CD4-positive, alpha-beta T cell treated with Interleukin-4 for 1 hour (primary cell): ENCODE measurements at regions not wholly inside any gene's neighbourhood (a gene's known extent, or its start where the extent isn't known, plus 50 kb on each side); places are given as distances from the start of the nearest gene placed in this dataset.

ENCODE experiments used
- DNase-seq, 2 donors: peaks; one replicate each; pipeline ENCODE4 v3.0.0-alpha.2; 2020 to 2022

GRCh38 chr12:18975933-18976332, 153.6 kb upstream of the PLEKHA5 start:
- DNase-seq: no peak

GRCh38 chr12:18979401-18980126, 150.0 kb upstream of the PLEKHA5 start:
- DNase-seq: no peak

DNA sequence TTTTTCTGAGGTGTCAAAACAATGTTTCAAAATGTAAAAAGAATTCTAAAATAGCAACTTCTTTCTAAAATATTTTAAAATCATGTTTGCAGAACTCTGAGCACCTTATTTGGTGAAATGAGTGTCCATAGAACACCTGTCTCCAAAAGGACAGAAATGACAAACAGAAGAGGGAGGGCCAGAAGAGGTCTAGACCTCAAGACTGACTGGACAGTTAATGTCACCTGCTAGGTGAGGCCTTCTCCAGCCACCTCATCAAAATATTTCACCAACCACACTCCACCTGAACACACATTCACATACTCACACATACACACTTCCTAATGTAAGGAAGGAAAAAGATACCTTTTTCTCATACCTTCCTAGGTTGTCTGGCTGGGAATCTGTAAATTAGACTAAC, 147.8 kb upstream of the PLEKHA5 start:
- no peak for DNase-seq

DNA sequence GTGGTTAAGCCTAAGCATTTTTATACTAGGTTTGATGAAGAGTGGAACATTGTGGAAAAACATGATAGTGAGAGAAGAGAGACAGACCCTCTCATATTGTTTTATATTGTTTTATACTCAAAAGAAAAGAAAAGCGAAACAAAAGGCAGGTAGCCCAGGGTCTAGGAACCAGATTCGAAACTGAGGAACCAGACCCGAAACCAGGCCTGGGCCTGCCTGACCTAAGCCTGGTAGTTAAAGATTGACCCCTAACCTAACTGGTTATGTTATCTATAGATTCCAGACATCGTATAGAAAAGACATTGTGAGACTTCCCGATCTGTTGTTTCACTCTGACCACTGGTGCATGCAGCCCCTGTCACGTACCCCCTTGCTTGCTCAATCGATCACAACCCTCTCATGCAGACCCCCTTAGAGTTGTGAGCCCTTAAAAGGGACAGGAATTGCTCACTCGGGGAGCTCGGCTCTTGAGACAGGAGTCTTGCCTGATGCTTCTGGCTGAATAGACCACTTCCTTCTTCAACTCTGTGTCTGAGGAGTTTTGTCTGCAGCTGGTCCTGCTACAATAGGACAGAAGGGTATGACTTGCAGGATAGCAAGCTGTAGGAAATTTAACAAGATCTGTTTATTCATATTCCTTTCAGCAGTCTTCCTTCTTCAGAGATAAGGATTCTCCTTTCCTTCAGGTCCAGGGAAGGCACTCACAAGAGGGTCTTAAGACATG, 147.1 kb upstream of the PLEKHA5 start:
- DNase-seq: no peak

DNA sequence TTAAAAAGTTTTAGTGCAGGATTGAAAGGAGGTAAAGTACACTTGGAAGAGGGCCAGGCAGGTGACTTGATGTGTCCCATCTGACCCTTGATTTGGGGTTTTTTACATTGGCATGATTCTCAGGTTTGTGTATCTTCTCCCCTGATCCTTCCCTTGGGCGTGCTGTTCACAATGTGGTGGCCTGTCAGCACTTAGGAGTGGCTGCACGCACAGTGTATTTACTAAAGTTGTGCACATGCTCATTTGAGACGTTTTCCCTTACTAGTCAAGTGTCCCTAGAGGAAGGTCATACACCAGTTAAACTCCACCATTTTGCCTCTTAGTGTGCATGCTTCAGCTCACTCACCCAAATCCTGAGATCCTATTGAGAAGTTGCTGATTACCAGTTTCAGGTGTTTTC, 145.7 kb upstream of the PLEKHA5 start:
- no peak for DNase-seq

GRCh38 chr12:18990856-18991255, 138.7 kb upstream of the PLEKHA5 start:
- no peak for DNase-seq

GRCh38 chr12:18992336-18992735, 137.2 kb upstream of the PLEKHA5 start:
- DNase-seq: no peak

GRCh38 chr12:18998343-18999261, 130.9 kb upstream of the PLEKHA5 start:
- no peak for DNase-seq

- DNase-seq: no peak
Observed at GRCh38 chr12:19000836-19001235, 128.7 kb upstream of the PLEKHA5 start.

GRCh38 chr12:19002216-19002615, 127.3 kb upstream of the PLEKHA5 start:
- no peak for DNase-seq

DNA sequence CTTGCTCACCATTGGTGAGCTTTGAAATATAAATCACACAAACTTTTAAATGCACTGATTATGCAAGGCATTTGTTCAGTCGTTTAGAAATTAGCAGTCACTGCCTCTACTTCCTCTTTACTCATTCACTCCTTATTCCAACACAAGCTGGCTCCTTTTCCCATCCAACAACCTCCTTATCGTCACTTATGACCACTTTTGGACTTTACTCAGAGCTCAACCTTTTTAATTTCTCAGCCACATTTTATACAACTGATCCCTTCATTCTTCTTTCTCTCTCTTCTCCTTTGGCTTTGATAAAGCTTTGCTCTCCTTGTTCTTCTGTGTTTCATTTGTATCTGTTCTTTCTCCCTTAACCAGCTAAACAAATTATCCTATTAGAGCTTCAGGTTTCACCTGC, 126.4 kb upstream of the PLEKHA5 start:
- no peak for DNase-seq

DNA sequence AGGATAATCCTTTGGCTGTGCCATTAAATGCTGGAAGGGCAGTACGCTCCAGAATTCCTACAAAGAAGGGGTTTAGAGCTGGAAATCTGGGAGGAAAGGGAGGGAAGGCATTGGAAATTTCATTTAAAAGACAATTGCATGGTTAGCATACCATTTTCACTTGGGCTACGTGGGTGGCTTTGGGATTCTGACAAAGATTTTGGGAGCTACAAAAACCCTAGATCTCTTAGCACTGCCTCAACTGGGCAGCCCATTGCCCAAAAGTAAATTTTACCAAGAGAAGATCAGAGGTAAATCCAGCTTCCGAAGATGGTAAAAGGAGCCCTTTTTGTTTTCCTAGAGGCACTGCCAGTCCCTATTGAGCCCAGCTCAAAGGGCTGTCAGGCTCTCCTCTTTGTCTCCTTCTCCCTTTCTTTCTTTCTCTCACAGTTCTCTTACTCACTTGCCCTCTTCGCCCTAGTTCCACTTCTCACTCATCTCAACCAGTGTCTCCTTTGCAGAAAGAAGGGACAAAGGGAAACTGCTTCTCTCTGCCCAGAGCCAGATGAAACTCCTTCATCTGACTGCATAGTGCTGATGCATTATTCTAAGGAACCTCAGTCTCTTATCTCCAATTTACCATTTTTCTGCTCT, 125.4 kb upstream of the PLEKHA5 start:
- DNase-seq: no peak

GRCh38 chr12:19005257-19005801, 124.2 kb upstream of the PLEKHA5 start:
- no peak for DNase-seq

DNA sequence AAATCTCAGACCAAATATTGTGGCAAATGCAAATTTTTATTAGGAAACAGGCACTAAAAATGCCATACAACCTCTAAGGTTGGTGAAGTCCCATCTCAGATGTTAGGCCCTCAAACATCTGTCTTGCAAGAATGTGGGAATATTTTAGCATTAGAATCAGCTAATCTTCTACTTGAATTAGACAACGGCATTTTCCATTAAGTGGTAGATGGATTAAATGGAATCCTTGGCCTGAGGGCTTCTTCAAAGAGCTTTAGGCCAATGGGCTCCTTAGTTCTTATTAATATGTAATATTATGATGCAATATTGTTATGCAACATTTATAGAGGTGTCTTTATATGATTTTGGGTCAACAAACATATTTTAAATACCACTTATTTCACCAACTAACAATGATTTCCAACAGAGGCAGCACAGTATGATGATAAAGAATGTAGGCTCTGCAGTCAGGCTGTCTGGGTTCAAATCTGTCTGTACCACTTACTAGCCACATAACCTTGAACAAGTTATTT, 122.9 kb upstream of the PLEKHA5 start:
- no peak for DNase-seq

DNA sequence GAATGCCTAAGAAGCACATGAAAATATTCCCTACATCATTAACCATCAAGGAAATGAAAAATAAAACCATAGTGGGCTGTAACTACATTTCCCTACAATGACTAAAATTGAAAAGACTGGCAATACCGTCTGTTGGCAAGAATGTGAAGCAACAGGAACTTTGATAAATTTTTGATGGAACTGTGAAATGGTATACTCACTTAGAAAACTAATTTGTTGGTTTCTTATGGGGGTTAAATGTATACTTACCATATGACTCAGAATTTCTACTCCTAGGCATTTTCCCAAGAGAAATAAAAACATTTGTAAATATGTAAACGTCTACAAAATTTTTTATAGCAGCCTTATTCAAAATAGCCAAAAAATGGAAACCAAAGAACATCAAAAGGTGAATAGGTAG, 121.4 kb upstream of the PLEKHA5 start:
- no peak for DNase-seq

DNA sequence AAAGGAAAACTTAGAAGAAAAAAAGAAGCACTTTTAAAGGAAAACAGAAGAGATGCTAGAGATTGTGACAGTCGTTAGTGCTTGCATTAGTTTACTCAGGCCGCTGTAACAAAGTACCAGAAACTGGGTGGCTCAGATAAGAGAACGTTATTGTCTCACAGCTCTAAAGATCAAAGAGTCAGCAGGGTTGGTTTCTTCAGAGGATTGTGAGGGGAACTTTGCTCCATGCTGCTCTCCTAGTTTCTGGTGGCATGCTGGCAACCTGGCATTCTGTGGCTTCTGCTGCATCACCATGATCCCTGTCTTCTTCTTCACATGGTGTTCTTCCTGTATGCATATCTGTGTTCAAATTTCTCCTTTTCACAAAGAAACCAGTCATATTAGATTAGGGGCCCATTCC, 119.4 kb upstream of the PLEKHA5 start:
- DNase-seq: no peak

GRCh38 chr12:19010726-19011125, 118.8 kb upstream of the PLEKHA5 start:
- no peak for DNase-seq

GRCh38 chr12:19012965-19013364, 116.6 kb upstream of the PLEKHA5 start:
- no peak for DNase-seq

DNA sequence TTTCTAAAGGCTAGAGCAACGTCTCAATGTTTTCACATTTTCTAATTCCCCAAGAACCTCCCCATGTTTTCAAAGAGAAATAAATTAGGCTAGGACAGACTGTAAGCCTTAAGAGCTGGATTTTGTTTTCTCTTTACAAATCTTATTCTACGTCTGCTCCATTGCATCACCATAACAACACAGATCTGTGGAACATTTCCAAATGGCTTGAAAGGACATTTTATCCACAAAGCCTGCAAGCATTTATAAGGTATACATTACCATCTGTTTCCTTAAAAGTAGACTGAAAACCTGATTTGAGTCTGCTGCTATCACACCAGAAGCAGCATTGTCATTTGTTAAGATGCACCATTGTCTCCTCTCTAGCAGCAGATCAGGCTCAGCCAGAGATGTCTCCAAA, 115.3 kb upstream of the PLEKHA5 start:
- no peak for DNase-seq

DNA sequence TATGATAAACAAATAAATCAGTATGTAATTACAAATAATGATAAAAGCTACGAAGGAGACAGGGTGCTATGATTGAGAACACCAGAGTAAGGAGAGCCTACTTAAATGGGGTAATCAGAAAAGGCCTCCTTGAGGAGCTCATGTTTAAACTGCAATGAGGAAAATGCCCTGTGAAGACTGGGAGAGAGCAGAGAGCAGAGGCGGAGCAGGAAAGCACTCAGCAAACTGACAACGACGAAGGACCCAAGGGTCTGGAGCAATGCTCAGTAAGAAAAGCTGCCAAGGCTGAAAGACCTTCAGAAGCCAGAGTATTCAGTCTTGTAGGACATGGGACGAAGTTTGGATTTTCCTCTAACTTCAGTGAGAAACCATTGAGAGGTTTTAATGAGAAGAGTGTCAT, 114.2 kb upstream of the PLEKHA5 start:
- no peak for DNase-seq

DNA sequence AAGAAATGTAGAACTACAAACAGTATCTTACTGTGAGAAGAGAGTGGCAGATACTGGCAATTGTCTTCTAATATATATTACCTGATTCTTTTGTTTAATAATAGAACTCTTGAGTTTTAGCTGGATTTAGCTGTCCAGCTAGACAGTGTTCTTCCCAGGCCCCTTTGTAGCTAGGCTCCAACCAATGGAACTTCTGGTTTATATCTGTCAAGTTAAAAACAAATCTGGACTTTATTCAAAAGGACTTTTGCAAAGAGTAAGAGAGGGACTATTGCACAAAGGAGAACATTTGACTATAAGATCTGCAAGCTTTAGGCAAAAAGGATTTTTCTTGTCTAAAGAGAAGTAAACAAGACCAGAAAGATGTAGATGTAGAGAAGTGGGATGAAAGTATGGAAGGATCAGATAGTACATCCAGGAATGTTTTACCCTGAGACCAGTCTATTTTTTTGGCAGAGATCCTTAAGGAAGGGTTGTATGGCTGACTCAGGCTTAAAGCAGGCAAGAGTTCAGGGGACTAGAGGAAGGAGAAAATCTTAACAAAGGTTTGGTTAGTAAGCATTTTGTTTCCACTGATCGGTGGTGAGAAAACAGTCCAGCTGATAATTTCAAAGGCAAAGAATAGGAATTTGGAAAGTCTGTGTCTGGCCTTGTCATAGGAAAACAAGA, 111.1 kb upstream of the PLEKHA5 start:
- DNase-seq: no peak

DNA sequence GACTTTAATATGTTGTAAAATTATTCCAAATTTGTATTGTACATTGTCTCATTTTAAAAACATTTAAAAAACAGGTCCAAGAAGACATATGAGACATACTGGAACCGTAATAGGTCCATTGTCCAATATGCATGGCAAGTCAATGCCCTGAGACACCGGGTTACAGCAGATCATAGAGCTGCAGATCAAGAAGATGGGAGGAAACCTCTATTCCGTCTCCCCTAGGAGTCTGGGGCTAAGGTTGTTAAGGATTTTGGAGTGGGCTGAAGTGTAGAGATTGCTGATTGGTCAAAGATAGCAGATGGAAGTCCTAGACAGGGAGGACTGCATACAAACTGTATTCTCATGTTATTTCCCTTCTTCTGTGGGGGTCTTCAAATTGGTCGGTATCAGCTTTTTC, 108.3 kb upstream of the PLEKHA5 start:
- DNase-seq: no peak
